HEK293 (cell line): ENCODE measurements at regions not wholly inside any gene's neighbourhood (a gene's known extent, or its start where the extent isn't known, plus 50 kb on each side); places are given as distances from the start of the nearest gene placed in this dataset.
"Not testable (repeated sequence)": the region's sequence is repeated elsewhere in the genome, so short reads cannot be mapped to it uniquely, and the experiment has no call there.

Source experiments
- MYNN ChIP-seq: fragments of 450-650 bp; formaldehyde crosslinking; IDR thresholded peaks from 2 replicates; pipeline ENCODE4 v1.5.1; 2016; ENCODE audit warnings: missing biosample characterization, missing genetic modification characterization, borderline replicate concordance
- TCF7L2 ChIP-seq: IDR thresholded peaks from 2 replicates; pipeline ENCODE4 v1.6.1; 2011; ENCODE audit warnings: low read depth, mild to moderate bottlenecking, inconsistent platforms, low read length, moderate library complexity, borderline replicate concordance
- ZBTB21 ChIP-seq: fragments of 450-650 bp; formaldehyde crosslinking; IDR thresholded peaks from 2 replicates; pipeline ENCODE4 v1.5.1; 2017; ENCODE audit warnings: missing biosample characterization, missing genetic modification characterization
- ZIC2 ChIP-seq: fragments of 450-650 bp; formaldehyde crosslinking; IDR thresholded peaks from 2 replicates; pipeline ENCODE4 v1.5.1; 2016; ENCODE audit warnings: missing biosample characterization, missing genetic modification characterization
- ZNF561 ChIP-seq: fragments of 450-650 bp; IDR thresholded peaks from 2 replicates; pipeline ENCODE4 v1.5.1; 2018; ENCODE audit warnings: missing biosample characterization, missing genetic modification characterization, borderline replicate concordance
- ZNF664 ChIP-seq: fragments of 450-650 bp; formaldehyde crosslinking; IDR thresholded peaks from 2 replicates; pipeline ENCODE4 v1.5.1; 2016; ENCODE audit warnings: missing biosample characterization, missing genetic modification characterization
- ZSCAN16 ChIP-seq: fragments of 450-650 bp; formaldehyde crosslinking; IDR thresholded peaks from 2 replicates; pipeline ENCODE4 v1.5.1; 2016; ENCODE audit warnings: missing biosample characterization, missing genetic modification characterization
- TF ChIP-seq, protein P1 (sequence below): fragments of 450-650 bp; formaldehyde crosslinking; IDR thresholded peaks from 2 replicates; pipeline ENCODE4 v1.5.1; 2016; ENCODE audit warnings: missing biosample characterization, missing genetic modification characterization
- TF ChIP-seq, protein P2 (sequence below): fragments of 450-650 bp; formaldehyde crosslinking; optimal IDR thresholded peaks from 2 replicates; pipeline ENCODE3; 2016; ENCODE audit warnings: missing biosample characterization, mild to moderate bottlenecking, missing genetic modification characterization

DNA sequence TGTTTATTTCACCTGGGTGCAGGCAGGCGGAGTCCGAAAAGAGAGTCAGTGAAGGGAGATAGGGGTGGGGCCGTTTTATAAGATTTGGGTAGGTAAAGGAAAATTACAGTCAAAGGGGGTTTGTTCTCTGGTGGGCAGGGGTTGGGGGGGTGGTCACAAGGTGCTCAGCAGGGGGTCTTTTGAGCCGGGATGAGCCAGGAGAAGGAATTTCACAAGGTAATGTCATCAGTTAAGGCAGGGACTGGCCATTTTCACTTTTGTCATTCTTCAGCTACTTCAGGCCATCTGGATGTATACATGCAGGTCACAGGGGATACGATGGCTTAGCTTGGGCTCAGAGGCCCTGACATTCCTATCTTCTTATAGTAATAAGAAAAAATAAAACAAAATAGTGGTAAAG, 220.3 kb upstream of the ZNF608 start:
- TF ChIP-seq, protein P1, sequence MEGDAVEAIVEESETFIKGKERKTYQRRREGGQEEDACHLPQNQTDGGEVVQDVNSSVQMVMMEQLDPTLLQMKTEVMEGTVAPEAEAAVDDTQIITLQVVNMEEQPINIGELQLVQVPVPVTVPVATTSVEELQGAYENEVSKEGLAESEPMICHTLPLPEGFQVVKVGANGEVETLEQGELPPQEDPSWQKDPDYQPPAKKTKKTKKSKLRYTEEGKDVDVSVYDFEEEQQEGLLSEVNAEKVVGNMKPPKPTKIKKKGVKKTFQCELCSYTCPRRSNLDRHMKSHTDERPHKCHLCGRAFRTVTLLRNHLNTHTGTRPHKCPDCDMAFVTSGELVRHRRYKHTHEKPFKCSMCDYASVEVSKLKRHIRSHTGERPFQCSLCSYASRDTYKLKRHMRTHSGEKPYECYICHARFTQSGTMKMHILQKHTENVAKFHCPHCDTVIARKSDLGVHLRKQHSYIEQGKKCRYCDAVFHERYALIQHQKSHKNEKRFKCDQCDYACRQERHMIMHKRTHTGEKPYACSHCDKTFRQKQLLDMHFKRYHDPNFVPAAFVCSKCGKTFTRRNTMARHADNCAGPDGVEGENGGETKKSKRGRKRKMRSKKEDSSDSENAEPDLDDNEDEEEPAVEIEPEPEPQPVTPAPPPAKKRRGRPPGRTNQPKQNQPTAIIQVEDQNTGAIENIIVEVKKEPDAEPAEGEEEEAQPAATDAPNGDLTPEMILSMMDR, result not testable (repeated sequence)
- TF ChIP-seq TCF7L2; ZSCAN16 (tag by site-specific recombination); MYNN (tag by site-specific recombination); ZIC2 (tag by site-specific recombination); ZBTB21 (tag by site-specific recombination); ZNF561 (tag by site-specific recombination); ZNF664 (tag by site-specific recombination): not testable (repeated sequence)
- TF ChIP-seq, protein P2, sequence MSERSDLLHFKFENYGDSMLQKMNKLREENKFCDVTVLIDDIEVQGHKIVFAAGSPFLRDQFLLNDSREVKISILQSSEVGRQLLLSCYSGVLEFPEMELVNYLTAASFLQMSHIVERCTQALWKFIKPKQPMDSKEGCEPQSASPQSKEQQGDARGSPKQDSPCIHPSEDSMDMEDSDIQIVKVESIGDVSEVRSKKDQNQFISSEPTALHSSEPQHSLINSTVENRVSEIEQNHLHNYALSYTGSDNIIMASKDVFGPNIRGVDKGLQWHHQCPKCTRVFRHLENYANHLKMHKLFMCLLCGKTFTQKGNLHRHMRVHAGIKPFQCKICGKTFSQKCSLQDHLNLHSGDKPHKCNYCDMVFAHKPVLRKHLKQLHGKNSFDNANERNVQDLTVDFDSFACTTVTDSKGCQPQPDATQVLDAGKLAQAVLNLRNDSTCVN (tag by site-specific recombination), result not testable (repeated sequence)
